ENCODE measurements at regions not wholly inside any gene's neighbourhood (a gene's known extent, or its start where the extent isn't known, plus 50 kb on each side); places are given as distances from the start of the nearest gene placed in this dataset.
A peak's percentile ranks its signal among the peaks of the same experiment; 100 is the strongest.
"Not testable (repeated sequence)": the region's sequence is repeated elsewhere in the genome, so short reads cannot be mapped to it uniquely, and the experiment has no call there.

GRCh38 chr5:34196091-34196490 is 153.1 kb upstream of the C1QTNF3 start:
- H3K4me1 ChIP-seq (replicated peaks in 1 of 2); H3K4me3 ChIP-seq; H3K27ac ChIP-seq; H3K36me3 ChIP-seq (replicated peaks in 1 of 2); DNase-seq; H3K27me3 ChIP-seq; intact Hi-C loops (cut with DNase I); H3K9me3 ChIP-seq (replicated peaks in 1 of 3): not testable (repeated sequence)
- 93 to 99% (median 95%) methylated on average over 6 to 7 of the region's 7 CpGs for WGBS, 4 donors

- 92 to 100% (median 98%) methylated on average over 1 of the region's 1 CpG for WGBS, 4 donors
- H3K9me3 ChIP-seq (replicated peaks in 1 of 3); H3K4me1 ChIP-seq (replicated peaks in 1 of 2); H3K27me3 ChIP-seq; H3K36me3 ChIP-seq (replicated peaks in 1 of 2); H3K4me3 ChIP-seq; DNase-seq; H3K27ac ChIP-seq; intact Hi-C loops (cut with DNase I): not testable (repeated sequence)
Observed at GRCh38 chr5:34205347-34205746, 162.3 kb upstream of the C1QTNF3 start.

GRCh38 chr5:34217386-34217785 is 174.4 kb upstream of the C1QTNF3 start:
- H3K4me1 ChIP-seq (replicated peaks in 1 of 2); H3K27ac ChIP-seq; DNase-seq; H3K36me3 ChIP-seq (replicated peaks in 1 of 2); H3K9me3 ChIP-seq (replicated peaks in 1 of 3); H3K27me3 ChIP-seq; H3K4me3 ChIP-seq; intact Hi-C loops (cut with DNase I): not testable (repeated sequence)
- 86 to 96% (median 92%) methylated on average over 1 of the region's 1 CpG for WGBS, 4 donors

GRCh38 chr5:34221329-34222073 is 178.5 kb upstream of the C1QTNF3 start:
- H3K27me3 ChIP-seq; H3K9me3 ChIP-seq (replicated peaks in 1 of 3); H3K4me1 ChIP-seq (replicated peaks in 1 of 2); H3K4me3 ChIP-seq; intact Hi-C loops (cut with DNase I); H3K27ac ChIP-seq; H3K36me3 ChIP-seq (replicated peaks in 1 of 2): not testable (repeated sequence)
- peak in 4 of 7 donors; percentile 16 to 52 (median 36) for DNase-seq
- WGBS, 4 donors, result 37 to 54% (median 47%) methylated on average over 3 of the region's 3 CpGs

GRCh38 chr5:34223158-34223557 is 180.1 kb upstream of the C1QTNF3 start:
- H3K27ac ChIP-seq; H3K36me3 ChIP-seq (replicated peaks in 1 of 2); H3K9me3 ChIP-seq (replicated peaks in 1 of 3); intact Hi-C loops (cut with DNase I); H3K4me1 ChIP-seq (replicated peaks in 1 of 2); H3K4me3 ChIP-seq; DNase-seq; H3K27me3 ChIP-seq: not testable (repeated sequence)
- WGBS, 4 donors, result 95 to 100% (median 98%) methylated on average over 1 of the region's 3 CpGs

- H3K27ac ChIP-seq; H3K4me1 ChIP-seq (replicated peaks in 1 of 2); DNase-seq; H3K4me3 ChIP-seq; H3K9me3 ChIP-seq (replicated peaks in 1 of 3); H3K27me3 ChIP-seq; H3K36me3 ChIP-seq (replicated peaks in 1 of 2); intact Hi-C loops (cut with DNase I): not testable (repeated sequence)
- 91 to 97% (median 95%) methylated on average over 1 of the region's 1 CpG for WGBS, 4 donors
Observed at GRCh38 chr5:34230402-34230801, 187.4 kb upstream of the C1QTNF3 start.

GRCh38 chr5:34243802-34244201 is 200.8 kb upstream of the C1QTNF3 start:
- H3K27me3 ChIP-seq; H3K9me3 ChIP-seq (replicated peaks in 1 of 3); H3K36me3 ChIP-seq (replicated peaks in 1 of 2); intact Hi-C loops (cut with DNase I); H3K4me1 ChIP-seq (replicated peaks in 1 of 2); DNase-seq: not testable (repeated sequence)
- Histone ChIP-seq H3K27ac (peak overlapping the region in 1 of 5 donors; percentile 68), H3K4me3 (peak overlapping the region in 1 of 4 donors; percentile 79)

Data from adrenal gland (tissue), 9 donors.